ENCODE measurements at regions not wholly inside any gene's neighbourhood (a gene's known extent, or its start where the extent isn't known, plus 50 kb on each side); places are given as distances from the start of the nearest gene placed in this dataset.

DNA sequence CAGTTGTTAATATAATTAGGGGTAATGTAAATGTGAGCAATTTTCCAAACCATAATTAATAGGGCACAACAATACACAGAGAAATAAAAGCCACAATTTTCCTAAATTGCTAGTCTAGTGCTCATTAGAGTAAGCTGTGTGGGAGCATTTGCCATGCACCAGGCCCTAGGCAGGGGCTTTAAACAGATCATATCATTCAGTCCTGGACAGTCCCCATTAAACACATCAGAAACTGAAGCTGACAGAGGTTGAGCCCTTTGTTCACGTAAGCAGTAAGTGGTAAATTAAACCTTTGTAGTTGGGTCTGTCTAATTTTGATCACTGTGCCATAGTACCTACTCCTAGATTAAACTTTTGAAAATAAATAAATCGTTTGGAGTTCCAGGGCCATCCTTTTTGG is 931.1 kb downstream of the C6orf118 start:
- no CpG with 5 or more reads among the region's 2 CpGs for WGBS (ENCODE audit: extremely low coverage, insufficient read length, low lambda C conversion rate)
- Histone ChIP-seq H3K79me2 (ENCODE audit: insufficient read depth, low read length) (no peaks in the 10 kb centered on the region), H4K91ac (ENCODE audit: insufficient read length, low read depth, low read length) (no peak overlapping the region), H3K18ac (ENCODE audit: insufficient read length, low read depth, low read length) (no peak overlapping the region), H3K23me2 (ENCODE audit: insufficient read length, low read depth, low read length, poor library complexity, severe bottlenecking) (no peaks in the 10 kb centered on the region), H2BK120ac (ENCODE audit: low read depth, low read length, poor library complexity, severe bottlenecking) (no peak overlapping the region), H4K20me1 (ENCODE audit: control insufficient read depth, insufficient read depth, insufficient read length) (no peaks in the 10 kb centered on the region), H2AFZ (ENCODE audit: low read length) (no peak overlapping the region), H3T11ph (ENCODE audit: low read length) (no peak overlapping the region), H3K27me3 (ENCODE audit: insufficient read depth, low read length) (no peaks in the 10 kb centered on the region), H2BK12ac (ENCODE audit: insufficient read length, low read depth, low read length) (no peak overlapping the region), H3K56ac (ENCODE audit: insufficient read length, low read depth, low read length) (no peak overlapping the region), H3K9ac (ENCODE audit: extremely low read depth, insufficient read length, low read length) (no peak overlapping the region), H2BK20ac (ENCODE audit: low read depth, low read length, poor library complexity, severe bottlenecking) (no peak overlapping the region), H3K9me3 (ENCODE audit: control insufficient read depth, low read depth, low read length) (no peaks in the 10 kb centered on the region), H3K4me2 (ENCODE audit: insufficient read depth, insufficient read length, low read length) (no peak overlapping the region), H4K5ac (ENCODE audit: insufficient read length, low read depth, low read length) (no peak overlapping the region), H3K27ac (ENCODE audit: insufficient read length, low read depth, low read length) (no peak overlapping the region), H4K8ac (replicated peaks; ENCODE audit: insufficient read length, low read depth, low read length) (no peak overlapping the region), H3K4ac (ENCODE audit: low read depth, low read length) (no peak overlapping the region), H2BK5ac (ENCODE audit: insufficient read length, low read length) (no peak overlapping the region), H2AK5ac (ENCODE audit: insufficient read length, low read length) (no peak overlapping the region), H3K4me1 (ENCODE audit: insufficient read depth, low read length) (no peaks in the 10 kb centered on the region), H2BK15ac (ENCODE audit: low read depth, low read length) (no peak overlapping the region), H3K14ac (ENCODE audit: insufficient read depth, low read length) (no peak overlapping the region), H3K23ac (ENCODE audit: insufficient read length, low read depth, low read length) (no peak overlapping the region), H3K79me1 (ENCODE audit: insufficient read depth, low read depth, low read length, poor library complexity, severe bottlenecking) (no peaks in the 10 kb centered on the region)
- no peak overlapping the region for H3K4me3 Mint-ChIP-seq
- H3K27me3 Mint-ChIP-seq (ENCODE audit: low read depth): no peaks in the 10 kb centered on the region
- no peak overlapping the region for H3K27ac Mint-ChIP-seq
- H3K36me3 Mint-ChIP-seq (ENCODE audit: insufficient read depth in 1 of 3, low read depth in 3 of 3): peaks cover 0 to 22% (median 0%) of the 10 kb centered on the region in 3 experiments; a peak in 3 of 7 replicates
- TF ChIP-seq, protein P1, sequence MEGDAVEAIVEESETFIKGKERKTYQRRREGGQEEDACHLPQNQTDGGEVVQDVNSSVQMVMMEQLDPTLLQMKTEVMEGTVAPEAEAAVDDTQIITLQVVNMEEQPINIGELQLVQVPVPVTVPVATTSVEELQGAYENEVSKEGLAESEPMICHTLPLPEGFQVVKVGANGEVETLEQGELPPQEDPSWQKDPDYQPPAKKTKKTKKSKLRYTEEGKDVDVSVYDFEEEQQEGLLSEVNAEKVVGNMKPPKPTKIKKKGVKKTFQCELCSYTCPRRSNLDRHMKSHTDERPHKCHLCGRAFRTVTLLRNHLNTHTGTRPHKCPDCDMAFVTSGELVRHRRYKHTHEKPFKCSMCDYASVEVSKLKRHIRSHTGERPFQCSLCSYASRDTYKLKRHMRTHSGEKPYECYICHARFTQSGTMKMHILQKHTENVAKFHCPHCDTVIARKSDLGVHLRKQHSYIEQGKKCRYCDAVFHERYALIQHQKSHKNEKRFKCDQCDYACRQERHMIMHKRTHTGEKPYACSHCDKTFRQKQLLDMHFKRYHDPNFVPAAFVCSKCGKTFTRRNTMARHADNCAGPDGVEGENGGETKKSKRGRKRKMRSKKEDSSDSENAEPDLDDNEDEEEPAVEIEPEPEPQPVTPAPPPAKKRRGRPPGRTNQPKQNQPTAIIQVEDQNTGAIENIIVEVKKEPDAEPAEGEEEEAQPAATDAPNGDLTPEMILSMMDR (conservative IDR thresholded peaks at IDR 0.05): no peak
- peaks cover 8 to 21% of the 10 kb centered on the region in 2 experiments; a peak in 3 of 4 replicates for H3K4me1 Mint-ChIP-seq
- peaks cover 6 to 13% of the 10 kb centered on the region in 2 experiments; a peak in 4 of 5 replicates for H3K9me3 Mint-ChIP-seq
- DNase-seq: no peak

All from H9 (cell line).